ENCODE measurements at regions not wholly inside any gene's neighbourhood (a gene's known extent, or its start where the extent isn't known, plus 50 kb on each side); places are given as distances from the start of the nearest gene placed in this dataset.

GRCh38 chr4:28310926-28311325, 1450.3 kb downstream of the STIM2 start:
- no peak for TF ChIP-seq GATA2 (IDR thresholded peaks at IDR 0.05; ENCODE audit: low read depth, low read length)
- TF ChIP-seq GATA3 (IDR thresholded peaks at IDR 0.05; ENCODE audit: low read depth, low read length) = no peak

Measured in SH-SY5Y (cell line).